Activated CD4-positive, alpha-beta T cell treated with anti-CD3 and anti-CD28 coated beads for 36 hours (primary cell): ENCODE measurements at regions not wholly inside any gene's neighbourhood (a gene's known extent, or its start where the extent isn't known, plus 50 kb on each side); places are given as distances from the start of the nearest gene placed in this dataset.

Source experiments
- ATAC-seq: fragments of 200-7000 bp; cut with Tn5 transposase; one replicate; pipeline ENCODE4 v1.10.0; 2021; ENCODE audit warnings: mild to moderate bottlenecking, moderate library complexity
- CTCF ChIA-PET: fragments of 350-600 bp; sonication (Branson Sonifier 250); formaldehyde crosslinking; loops from one replicate; lab custom pipeline; 2021; ENCODE audit warnings: antibody characterized with exemption; lab: Charles Lee
- POLR2A ChIA-PET: fragments of 350-600 bp; sonication (Branson Sonifier 250); formaldehyde crosslinking; loops from one replicate; lab custom pipeline; 2021; ENCODE audit warnings: antibody characterized with exemption, inconsistent platforms; lab: Charles Lee
- DNase-seq: peaks from one replicate; pipeline ENCODE4 v3.0.0-alpha.2; 2020
- H3K27ac Mint-ChIP-seq: one replicate; pipeline ENCODE4 v1.8.0; 2021; ENCODE audit warnings: mixed read lengths
- H3K27me3 Mint-ChIP-seq: one replicate; pipeline ENCODE4 v1.8.0; 2021; ENCODE audit warnings: mixed read lengths
- H3K36me3 Mint-ChIP-seq: one replicate; pipeline ENCODE4 v1.8.0; 2021; ENCODE audit warnings: low read depth, mixed read lengths
- H3K4me1 Mint-ChIP-seq: one replicate; pipeline ENCODE4 v1.8.0; 2021; ENCODE audit warnings: mixed read lengths
- H3K4me3 Mint-ChIP-seq: one replicate; pipeline ENCODE4 v1.8.0; 2021; ENCODE audit warnings: mild to moderate bottlenecking, moderate library complexity, mixed read lengths
- H3K9me3 Mint-ChIP-seq: one replicate; pipeline ENCODE4 v1.8.0; 2021; ENCODE audit warnings: low read depth, mixed read lengths
- intact Hi-C, 2 experiments: fragments of 100-400 bp; cut with DNase I in 1 of 2; cut with micrococcal nuclease in 1 of 2; formaldehyde crosslinking; loops; one replicate each; pipeline versions ENCODE4 v1.14.2 to v1.15.1; 2022 to 2024; cut with DNase I, micrococcal nuclease

GRCh38 chr4:126687655-126688358 lies 945.0 kb upstream of the INTU start:
- Mint-ChIP-seq H3K9me3 (no peaks in the 10 kb centered on the region), H3K36me3 (no peaks in the 10 kb centered on the region), H3K4me3 (no peak overlapping the region), H3K27me3 (no peaks in the 10 kb centered on the region), H3K4me1 (no peaks in the 10 kb centered on the region), H3K27ac (no peak overlapping the region)
- ChIA-PET POLR2A (no interaction called here), CTCF (no interaction called here)
- intact Hi-C loops: no loop called here
- ATAC-seq (no peak), DNase-seq (no peak)

GRCh38 chr4:126691797-126692196 lies 941.0 kb upstream of the INTU start:
- no peak for ATAC-seq
- Mint-ChIP-seq H3K36me3 (no peaks in the 10 kb centered on the region), H3K4me3 (no peak overlapping the region), H3K9me3 (no peaks in the 10 kb centered on the region), H3K4me1 (no peaks in the 10 kb centered on the region), H3K27me3 (no peaks in the 10 kb centered on the region), H3K27ac (no peak overlapping the region)
- no peak for DNase-seq
- ChIA-PET POLR2A (no interaction called here), CTCF (no interaction called here)
- intact Hi-C loops: no loop called here

- ChIA-PET POLR2A (no interaction called here), CTCF (no interaction called here)
- DNase-seq (no peak), ATAC-seq (no peak)
- Mint-ChIP-seq H3K27me3 (no peaks in the 10 kb centered on the region), H3K36me3 (no peaks in the 10 kb centered on the region), H3K4me3 (no peak overlapping the region), H3K9me3 (peaks cover 7% of the 10 kb centered on the region), H3K4me1 (no peaks in the 10 kb centered on the region), H3K27ac (no peak overlapping the region)
- intact Hi-C loops: no loop called here
Observed at GRCh38 chr4:126697748-126698147, 935.0 kb upstream of the INTU start.

GRCh38 chr4:126698224-126698623 lies 934.5 kb upstream of the INTU start:
- Mint-ChIP-seq H3K27ac (no peak overlapping the region), H3K4me3 (no peak overlapping the region), H3K27me3 (no peaks in the 10 kb centered on the region), H3K4me1 (no peaks in the 10 kb centered on the region), H3K9me3 (peaks cover 7% of the 10 kb centered on the region), H3K36me3 (no peaks in the 10 kb centered on the region)
- intact Hi-C loops: no loop called here
- DNase-seq: no peak
- ChIA-PET POLR2A (no interaction called here), CTCF (no interaction called here)
- no peak for ATAC-seq

- no peak overlapping the region for H3K27ac Mint-ChIP-seq
- CTCF ChIA-PET: no interaction called here
- H3K36me3 Mint-ChIP-seq: no peaks in the 10 kb centered on the region
- peaks cover 16% of the 10 kb centered on the region for H3K9me3 Mint-ChIP-seq
- no peak overlapping the region for H3K4me3 Mint-ChIP-seq
- POLR2A ChIA-PET: no interaction called here
- no peaks in the 10 kb centered on the region for H3K27me3 Mint-ChIP-seq
- no peak for DNase-seq
- H3K4me1 Mint-ChIP-seq: no peaks in the 10 kb centered on the region
- no peak for ATAC-seq
- intact Hi-C loops: no loop called here
Observed at GRCh38 chr4:126701756-126702155, 931.0 kb upstream of the INTU start.

GRCh38 chr4:126702747-126703146 lies 930.0 kb upstream of the INTU start:
- CTCF ChIA-PET: no interaction called here
- ATAC-seq: no peak
- Mint-ChIP-seq H3K27ac (no peak overlapping the region), H3K36me3 (no peaks in the 10 kb centered on the region), H3K27me3 (no peaks in the 10 kb centered on the region), H3K4me3 (no peak overlapping the region), H3K4me1 (no peaks in the 10 kb centered on the region), H3K9me3 (peaks cover 16% of the 10 kb centered on the region)
- POLR2A ChIA-PET: no interaction called here
- intact Hi-C loops: no loop called here
- no peak for DNase-seq

- Mint-ChIP-seq H3K9me3 (peaks cover 16% of the 10 kb centered on the region), H3K4me3 (no peak overlapping the region), H3K4me1 (no peaks in the 10 kb centered on the region), H3K27me3 (no peaks in the 10 kb centered on the region), H3K36me3 (no peaks in the 10 kb centered on the region), H3K27ac (no peak overlapping the region)
- intact Hi-C loops: no loop called here
- DNase-seq (no peak), ATAC-seq (no peak)
- ChIA-PET POLR2A (no interaction called here), CTCF (no interaction called here)
Observed at GRCh38 chr4:126705266-126705665, 927.5 kb upstream of the INTU start.

GRCh38 chr4:126708716-126709115 lies 924.0 kb upstream of the INTU start:
- Mint-ChIP-seq H3K27me3 (no peaks in the 10 kb centered on the region), H3K9me3 (peaks cover 20% of the 10 kb centered on the region), H3K36me3 (no peaks in the 10 kb centered on the region), H3K4me3 (no peak overlapping the region), H3K27ac (no peak overlapping the region), H3K4me1 (no peaks in the 10 kb centered on the region)
- DNase-seq (no peak), ATAC-seq (no peak)
- intact Hi-C loops: no loop called here
- CTCF ChIA-PET: interaction anchor here (0.7 kb wide), 1 partner anchor 1753 kb away, joined by 3 read pairs; no protein-coding TSS in a partner anchor
- POLR2A ChIA-PET: no interaction called here

GRCh38 chr4:126710935-126711334 lies 921.8 kb upstream of the INTU start:
- Mint-ChIP-seq H3K36me3 (no peaks in the 10 kb centered on the region), H3K27me3 (no peaks in the 10 kb centered on the region), H3K9me3 (peaks cover 18% of the 10 kb centered on the region), H3K27ac (no peak overlapping the region), H3K4me1 (no peaks in the 10 kb centered on the region), H3K4me3 (no peak overlapping the region)
- DNase-seq: no peak
- ATAC-seq: no peak
- POLR2A ChIA-PET: no interaction called here
- CTCF ChIA-PET: interaction anchor here (0.7 kb wide), 1 partner anchor 447 kb away, joined by 3 read pairs; no protein-coding TSS in a partner anchor
- intact Hi-C loops: no loop called here

GRCh38 chr4:126715067-126715466 lies 917.7 kb upstream of the INTU start:
- peaks cover 16% of the 10 kb centered on the region for H3K9me3 Mint-ChIP-seq
- no peaks in the 10 kb centered on the region for H3K36me3 Mint-ChIP-seq
- H3K27me3 Mint-ChIP-seq: no peaks in the 10 kb centered on the region
- intact Hi-C loops: no loop called here
- ChIA-PET POLR2A (no interaction called here), CTCF (no interaction called here)
- H3K27ac Mint-ChIP-seq: no peak overlapping the region
- DNase-seq (no peak), ATAC-seq (no peak)
- no peak overlapping the region for H3K4me3 Mint-ChIP-seq
- H3K4me1 Mint-ChIP-seq: no peaks in the 10 kb centered on the region

GRCh38 chr4:126715681-126716080 lies 917.1 kb upstream of the INTU start:
- intact Hi-C loops: no loop called here
- Mint-ChIP-seq H3K4me1 (no peaks in the 10 kb centered on the region), H3K36me3 (no peaks in the 10 kb centered on the region), H3K27me3 (no peaks in the 10 kb centered on the region), H3K4me3 (no peak overlapping the region), H3K9me3 (peaks cover 16% of the 10 kb centered on the region), H3K27ac (no peak overlapping the region)
- ATAC-seq (no peak), DNase-seq (no peak)
- ChIA-PET POLR2A (no interaction called here), CTCF (no interaction called here)

GRCh38 chr4:126718136-126718535 lies 914.6 kb upstream of the INTU start:
- Mint-ChIP-seq H3K36me3 (no peaks in the 10 kb centered on the region), H3K9me3 (peaks cover 13% of the 10 kb centered on the region), H3K27ac (no peak overlapping the region), H3K4me3 (no peak overlapping the region), H3K27me3 (no peaks in the 10 kb centered on the region), H3K4me1 (no peaks in the 10 kb centered on the region)
- ATAC-seq: no peak
- DNase-seq: no peak
- CTCF ChIA-PET: no interaction called here
- intact Hi-C loops: no loop called here
- POLR2A ChIA-PET: no interaction called here
